Prostate gland (tissue), 2 donors: ENCODE measurements at regions not wholly inside any gene's neighbourhood (a gene's known extent, or its start where the extent isn't known, plus 50 kb on each side); places are given as distances from the start of the nearest gene placed in this dataset.

ENCODE experiments used
- CTCF ChIP-seq, 4 experiments: fragments of 200-600 bp in 2 of 4; fragments of 450-650 bp in 2 of 4; sonication (generic) in 2 of 4; IDR thresholded peaks; 1 replicate in 3 of 4; 2 replicates in 1 of 4; pipeline ENCODE4 v1.5.1; 2016 to 2019; ENCODE audit warnings: antibody characterized with exemption in 4 of 4, mild to moderate bottlenecking in 2 of 4, moderate library complexity in 2 of 4
- POLR2A ChIP-seq: fragments of 450-650 bp; IDR thresholded peaks from one replicate; pipeline ENCODE4 v1.6.1; 2016; ENCODE audit warnings: antibody characterized with exemption, mild to moderate bottlenecking
- POLR2AphosphoS5 ChIP-seq: sonication (generic); formaldehyde crosslinking; IDR thresholded peaks from one replicate; pipeline ENCODE4 v1.6.1; 2017; ENCODE audit warnings: antibody characterized with exemption

DNA sequence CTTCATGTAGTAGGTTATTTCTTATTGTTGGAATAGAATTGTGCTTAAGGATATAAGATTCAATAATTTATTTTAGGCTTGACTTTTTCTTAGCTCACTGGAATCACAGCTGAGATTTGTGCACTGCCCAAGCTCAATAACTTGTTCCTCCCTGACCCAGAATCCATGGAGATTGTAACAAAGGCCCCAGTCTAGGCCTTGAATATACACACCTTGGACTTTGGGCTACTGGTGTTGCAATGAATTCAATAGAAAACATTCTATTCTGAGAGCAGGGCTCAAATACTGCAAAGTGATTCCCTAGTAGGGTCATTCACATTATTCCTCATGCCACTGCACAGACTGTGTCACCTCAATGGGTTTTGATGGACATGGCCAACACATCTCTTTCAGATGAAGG is 352.4 kb downstream of the GALC start:
- TF ChIP-seq CTCF (IDR thresholded peaks at IDR 0.05) (no peak), POLR2A (no peak), POLR2AphosphoS5 (no peak)
